NCI-H524 treated with DMSO at 0.1 percent for 48 hours (cell line): ENCODE measurements at regions not wholly inside any gene's neighbourhood (a gene's known extent, or its start where the extent isn't known, plus 50 kb on each side); places are given as distances from the start of the nearest gene placed in this dataset.
"Not testable (repeated sequence)": the region's sequence is repeated elsewhere in the genome, so short reads cannot be mapped to it uniquely, and the experiment has no call there.

Experiments used
- DNase-seq: peaks from one replicate; lab custom pipeline; 2025; lab: John Stamatoyannopoulos, UW

DNA sequence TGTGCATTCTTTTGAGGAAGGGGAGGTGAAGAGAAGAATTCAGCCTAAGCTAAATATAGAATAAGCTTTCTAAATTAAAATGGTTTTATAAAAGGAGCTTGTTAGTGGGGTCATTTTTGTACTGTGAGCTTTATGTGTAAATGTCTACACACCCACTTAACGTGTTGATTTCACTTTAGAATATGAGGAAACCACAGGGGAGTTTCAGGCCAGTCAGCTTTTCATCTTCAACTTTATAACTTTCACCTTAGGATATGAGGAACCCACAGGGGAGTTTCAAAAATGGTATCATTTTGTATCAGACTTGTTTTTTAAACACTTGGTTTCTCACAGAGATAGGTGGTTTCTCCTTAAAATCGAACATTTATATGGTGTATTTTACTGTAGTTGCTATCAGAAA, 120.7 kb upstream of the NIPA1 start:
- DNase-seq: not testable (repeated sequence)

- DNase-seq: not testable (repeated sequence)
These were observed 101.7 kb upstream of the NIPA1 start for GRCh38 chr15:22684786-22685185.

DNA sequence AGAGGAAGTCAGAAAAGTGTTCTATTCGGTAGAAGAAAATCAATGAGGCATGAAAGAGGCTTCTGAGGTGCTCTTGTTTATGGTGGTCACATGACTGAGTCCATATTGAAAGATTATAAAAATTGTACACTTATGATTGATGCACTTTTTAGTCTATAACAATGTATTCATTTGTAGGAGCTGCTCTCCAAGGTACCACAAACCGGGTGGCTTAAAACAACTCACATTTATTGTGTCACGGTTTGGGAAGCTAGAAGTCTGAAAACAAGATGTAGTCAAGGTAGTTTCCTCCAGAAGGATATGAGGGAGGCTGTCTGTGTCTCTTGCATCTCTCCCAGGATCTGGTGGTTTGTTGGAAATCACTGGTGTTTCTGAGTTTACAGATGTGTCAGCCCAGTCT, 86.6 kb upstream of the NIPA1 start:
- DNase-seq: not testable (repeated sequence)

DNA sequence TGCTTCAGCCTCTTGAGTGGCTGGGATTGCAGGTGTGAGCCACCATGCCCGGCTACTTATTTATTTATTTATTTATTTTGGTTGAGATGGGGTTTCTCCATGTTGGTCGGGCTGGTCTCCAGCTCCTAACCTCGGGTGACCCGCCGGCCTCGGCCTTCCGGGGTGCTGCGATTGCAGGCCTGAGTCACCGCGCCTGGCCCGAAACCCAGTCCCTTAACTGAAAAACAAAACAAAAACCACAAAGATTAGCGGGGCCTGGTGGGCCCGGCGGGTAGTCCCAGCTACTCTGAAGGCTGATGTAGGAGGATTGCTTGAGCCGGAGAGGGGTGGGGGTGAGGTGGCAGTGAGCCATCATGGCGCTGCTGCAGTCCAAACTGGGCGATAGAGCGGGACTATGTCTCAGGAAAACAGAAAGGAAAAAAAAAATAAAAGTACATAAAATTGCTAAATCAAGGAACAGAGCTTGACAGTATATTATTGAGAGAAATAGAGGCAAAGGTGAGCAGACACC, 75.6 kb upstream of the NIPA1 start:
- not testable (repeated sequence) for DNase-seq

- DNase-seq: not testable (repeated sequence)
These were observed 72.5 kb upstream of the NIPA1 start for GRCh38 chr15:22713933-22714332.

GRCh38 chr15:22714358-22715132, 71.9 kb upstream of the NIPA1 start:
- not testable (repeated sequence) for DNase-seq

GRCh38 chr15:22715133-22715845, 71.2 kb upstream of the NIPA1 start:
- DNase-seq: not testable (repeated sequence)

DNA sequence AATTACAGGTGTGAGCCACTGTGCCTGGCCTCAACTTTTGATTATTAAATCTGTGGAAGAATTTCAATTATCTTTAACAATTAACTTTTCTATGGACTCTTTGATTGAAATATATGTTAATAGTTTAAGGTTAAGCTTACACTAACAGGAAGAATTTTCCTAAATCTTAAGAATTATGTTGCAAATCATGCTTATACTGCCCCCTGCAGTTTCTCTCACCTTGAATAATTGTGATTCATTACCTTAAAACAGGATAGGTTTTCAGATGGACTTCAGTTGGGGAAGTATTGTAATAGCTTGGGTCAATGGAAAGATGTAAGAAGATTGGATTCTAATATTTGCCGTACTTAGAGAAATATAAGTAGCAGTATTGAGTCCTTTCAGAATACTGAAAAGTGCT, 66.5 kb upstream of the NIPA1 start:
- not testable (repeated sequence) for DNase-seq

GRCh38 chr15:22726104-22726503, 60.3 kb upstream of the NIPA1 start:
- not testable (repeated sequence) for DNase-seq

GRCh38 chr15:22735067-22735466, 51.4 kb upstream of the NIPA1 start:
- DNase-seq: not testable (repeated sequence)

- DNase-seq: no peak
These were observed 50.7 kb upstream of the NIPA1 start for GRCh38 chr15:22735781-22736180.

DNA sequence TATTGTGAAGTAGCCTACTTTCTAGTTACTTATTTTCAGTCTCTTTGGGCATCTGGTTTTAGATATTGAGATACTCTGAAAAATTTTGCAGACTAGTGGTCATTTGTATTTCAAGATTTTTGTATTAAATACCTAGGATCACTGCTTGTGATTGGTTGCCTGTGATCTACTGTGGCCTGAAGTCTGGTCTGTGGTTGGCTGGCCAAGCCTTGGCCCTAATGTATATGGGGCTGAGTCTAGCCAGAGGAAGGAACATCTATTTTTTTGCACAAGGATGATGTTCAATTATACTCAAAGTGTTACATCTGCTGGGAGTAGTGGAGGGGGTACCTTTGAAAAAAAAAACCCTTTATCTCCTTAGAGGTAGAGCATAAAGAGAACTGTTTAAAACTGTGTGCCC, 50.2 kb upstream of the NIPA1 start:
- DNase-seq: not testable (repeated sequence)
